Keratinocyte (primary cell): ENCODE measurements at regions not wholly inside any gene's neighbourhood (a gene's known extent, or its start where the extent isn't known, plus 50 kb on each side); places are given as distances from the start of the nearest gene placed in this dataset.

Experiments used
- CTCF ChIP-seq, 3 experiments: IDR thresholded peaks in 1 of 3; conservative IDR thresholded peaks in 1 of 3; optimal IDR thresholded peaks in 1 of 3; 2 replicates in 2 of 3; 3 replicates in 1 of 3; pipeline versions ENCODE3 to v1.5.1; 2011; ENCODE audit warnings: low read length in 3 of 3, mild to moderate bottlenecking in 3 of 3, moderate library complexity in 2 of 3, control low read depth in 1 of 3, inconsistent platforms in 1 of 3; ENCODE audit not compliant: insufficient read depth in 2 of 3; ENCODE audit errors: extremely low read depth in 1 of 3
- EZH2 ChIP-seq: IDR thresholded peaks from one replicate; pipeline ENCODE4 v1.6.1; 2012; ENCODE audit warnings: inconsistent platforms, mild to moderate bottlenecking, low read length, moderate library complexity

DNA sequence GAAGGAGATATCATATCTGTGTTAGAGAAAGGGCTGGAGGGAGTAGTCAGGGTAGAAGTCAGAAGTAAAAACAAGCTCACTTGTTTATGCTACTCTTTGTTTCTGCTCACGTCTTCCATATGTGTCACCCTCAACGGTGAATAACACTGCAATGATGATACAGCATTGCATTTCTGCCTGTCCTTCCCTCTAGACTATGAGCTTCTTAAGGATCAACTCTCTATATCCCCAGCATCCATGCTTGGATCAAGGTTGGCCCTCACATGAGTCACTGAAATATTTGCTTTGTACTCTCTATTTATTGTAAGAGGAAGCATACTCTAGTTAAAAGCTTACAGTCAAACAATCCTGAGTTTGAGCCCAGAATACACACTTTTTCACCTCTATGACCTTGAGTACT, 406.0 kb downstream of the RFC3 start:
- no peak for TF ChIP-seq CTCF (optimal IDR thresholded peaks at IDR 0.05 in 1 of 3, IDR thresholded peaks at IDR 0.05 in 1 of 3, conservative IDR thresholded peaks at IDR 0.05 in 1 of 3; ENCODE audit: extremely low read depth in 1 of 3, insufficient read depth in 2 of 3, low read length in 3 of 3)
- TF ChIP-seq EZH2, result no peak
